CD4-positive, CD25-positive, alpha-beta regulatory T cell (primary cell): ENCODE measurements at regions not wholly inside any gene's neighbourhood (a gene's known extent, or its start where the extent isn't known, plus 50 kb on each side); places are given as distances from the start of the nearest gene placed in this dataset.

Source experiments
- ATAC-seq, 2 donors: fragments of 150-1000 bp; cut with Tn5 transposase; one replicate each; pipeline ENCODE4 v1.10.0; 2021; ENCODE audit warnings: low read depth in 2 of 2, moderate number of reproducible peaks in 2 of 2, moderate library complexity in 1 of 2
- DNase-seq, 3 donors: peaks; one replicate each; pipeline versions ENCODE4 v3.0.0 to v3.0.0-alpha.2; 2012 to 2022; ENCODE audit warnings: mixed read lengths in 1 of 3
- H3K27ac ChIP-seq: one replicate; pipeline ENCODE4 v1.7.0; 2013; ENCODE audit warnings: mild to moderate bottlenecking, low read length; ENCODE audit not compliant: insufficient read depth, poor library complexity, severe bottlenecking
- H3K27me3 ChIP-seq: one replicate; pipeline ENCODE4 v1.7.0; 2013; ENCODE audit warnings: low read length; ENCODE audit not compliant: control insufficient read depth, insufficient read depth
- H3K36me3 ChIP-seq: one replicate; pipeline ENCODE4 v1.7.0; 2013; ENCODE audit warnings: mild to moderate bottlenecking, low read length, moderate library complexity; ENCODE audit not compliant: control insufficient read depth, insufficient read depth
- H3K4me1 ChIP-seq: 2 replicates; pipeline ENCODE4 v1.7.0; 2013; ENCODE audit warnings: mild to moderate bottlenecking, low read length; ENCODE audit not compliant: insufficient read depth, control insufficient read depth, poor library complexity, severe bottlenecking
- H3K4me3 ChIP-seq: one replicate; pipeline ENCODE4 v1.7.0; 2013; ENCODE audit warnings: low read depth, mild to moderate bottlenecking, low read length, moderate library complexity
- H3K9me3 ChIP-seq, 2 experiments: 1 replicate in 1 of 2; 2 replicates in 1 of 2; pipeline ENCODE4 v1.7.0; 2013; ENCODE audit warnings: low read length in 2 of 2, mild to moderate bottlenecking in 1 of 2, moderate library complexity in 1 of 2; ENCODE audit not compliant: control insufficient read depth in 2 of 2
- H3K27ac Mint-ChIP-seq, 3 donors: one replicate each; pipeline ENCODE4 v1.8.0; 2020 to 2022; ENCODE audit warnings: mild to moderate bottlenecking in 3 of 3, mixed read lengths in 3 of 3, moderate library complexity in 2 of 3
- H3K27me3 Mint-ChIP-seq: one replicate; pipeline ENCODE4 v1.8.0; 2022; ENCODE audit warnings: mild to moderate bottlenecking, mixed read lengths
- H3K36me3 Mint-ChIP-seq: one replicate; pipeline ENCODE4 v1.8.0; 2020; ENCODE audit warnings: mixed read lengths
- H3K4me1 Mint-ChIP-seq, 4 donors: one replicate each; pipeline ENCODE4 v1.8.0; 2020 to 2022; ENCODE audit warnings: mixed read lengths in 4 of 4, mild to moderate bottlenecking in 1 of 4
- H3K4me3 Mint-ChIP-seq, 4 donors: one replicate each; pipeline ENCODE4 v1.8.0; 2020 to 2022; ENCODE audit warnings: mild to moderate bottlenecking in 4 of 4, mixed read lengths in 4 of 4, moderate library complexity in 3 of 4
- H3K9me3 Mint-ChIP-seq, 7 donors: one replicate each; pipeline ENCODE4 v1.8.0; 2020 to 2022; ENCODE audit warnings: mixed read lengths in 7 of 7, mild to moderate bottlenecking in 3 of 7, moderate library complexity in 2 of 7

- no peak overlapping the region for H3K27ac Mint-ChIP-seq
- no peaks in the 10 kb centered on the region for H3K27me3 ChIP-seq
- ATAC-seq (no peak), DNase-seq (no peak)
- H3K27ac ChIP-seq, result no peak overlapping the region
- H3K36me3 Mint-ChIP-seq, result no peaks in the 10 kb centered on the region
- H3K4me1 ChIP-seq, result no peaks in the 10 kb centered on the region
- H3K27me3 Mint-ChIP-seq, result peaks cover 4% of the 10 kb centered on the region
- peaks cover 0 to 4% of the 10 kb centered on the region in 2 experiments for H3K9me3 ChIP-seq
- H3K36me3 ChIP-seq, result no peaks in the 10 kb centered on the region
- peaks cover 1 to 11% (median 7%) of the 10 kb centered on the region in 7 donors for H3K9me3 Mint-ChIP-seq
- no peaks in the 10 kb centered on the region for H3K4me1 Mint-ChIP-seq
- no peak overlapping the region for H3K4me3 ChIP-seq
- H3K4me3 Mint-ChIP-seq, result no peak overlapping the region
These were observed 1232.7 kb upstream of the TENM4 start for GRCh38 chr11:80673566-80673965.

- DNase-seq (no peak), ATAC-seq (no peak)
- Histone ChIP-seq H3K4me1 (no peaks in the 10 kb centered on the region), H3K4me3 (no peak overlapping the region), H3K27ac (no peak overlapping the region), H3K27me3 (no peaks in the 10 kb centered on the region), H3K36me3 (no peaks in the 10 kb centered on the region), H3K9me3 (peaks cover 0 to 4% of the 10 kb centered on the region in 2 experiments)
- H3K9me3 Mint-ChIP-seq, result peaks cover 1 to 25% (median 9%) of the 10 kb centered on the region in 7 donors
- no peak overlapping the region for H3K4me3 Mint-ChIP-seq
- H3K27ac Mint-ChIP-seq, result no peak overlapping the region
- no peaks in the 10 kb centered on the region for H3K4me1 Mint-ChIP-seq
- no peaks in the 10 kb centered on the region for H3K27me3 Mint-ChIP-seq
- H3K36me3 Mint-ChIP-seq, result no peaks in the 10 kb centered on the region
These were observed 1228.8 kb upstream of the TENM4 start for GRCh38 chr11:80669620-80670019.

DNA sequence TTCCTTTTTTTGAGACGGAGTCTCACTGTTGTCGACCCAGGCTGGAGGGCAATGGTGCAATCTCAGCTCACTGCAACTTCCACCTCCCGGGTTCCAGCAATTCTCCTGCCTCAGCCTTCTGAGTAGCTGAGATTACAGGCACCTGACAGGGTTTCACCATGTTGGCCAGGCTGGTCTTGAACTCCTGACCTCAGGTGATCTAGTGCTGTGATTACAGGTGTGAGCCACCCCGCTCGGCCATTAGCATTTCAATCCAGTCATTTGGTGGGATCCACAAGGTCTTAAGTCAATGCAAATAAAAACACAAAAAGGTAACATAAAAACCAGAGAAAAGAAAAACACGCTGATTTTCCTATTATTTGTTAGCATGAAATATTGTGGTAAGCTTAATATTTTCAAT is 1227.2 kb upstream of the TENM4 start:
- ATAC-seq, result no peak
- Mint-ChIP-seq H3K9me3 (peaks cover 4 to 31% (median 10%) of the 10 kb centered on the region in 7 donors), H3K27ac (no peak overlapping the region), H3K4me1 (no peaks in the 10 kb centered on the region), H3K36me3 (no peaks in the 10 kb centered on the region), H3K27me3 (no peaks in the 10 kb centered on the region), H3K4me3 (no peak overlapping the region)
- Histone ChIP-seq H3K9me3 (peaks cover 0 to 4% of the 10 kb centered on the region in 2 experiments), H3K27ac (no peak overlapping the region), H3K4me1 (no peaks in the 10 kb centered on the region), H3K27me3 (no peaks in the 10 kb centered on the region), H3K4me3 (no peak overlapping the region), H3K36me3 (no peaks in the 10 kb centered on the region)
- no peak for DNase-seq

GRCh38 chr11:80655834-80656233 is 1215.0 kb upstream of the TENM4 start:
- Mint-ChIP-seq H3K9me3 (peaks cover 1 to 13% (median 5%) of the 10 kb centered on the region in 7 donors), H3K27ac (no peak overlapping the region), H3K27me3 (no peaks in the 10 kb centered on the region), H3K36me3 (no peaks in the 10 kb centered on the region), H3K4me1 (no peaks in the 10 kb centered on the region), H3K4me3 (no peak overlapping the region)
- Histone ChIP-seq H3K4me1 (no peaks in the 10 kb centered on the region), H3K27me3 (no peaks in the 10 kb centered on the region), H3K9me3 (no peaks in the 10 kb centered on the region), H3K36me3 (no peaks in the 10 kb centered on the region), H3K27ac (no peak overlapping the region), H3K4me3 (no peak overlapping the region)
- no peak for ATAC-seq
- no peak for DNase-seq

DNA sequence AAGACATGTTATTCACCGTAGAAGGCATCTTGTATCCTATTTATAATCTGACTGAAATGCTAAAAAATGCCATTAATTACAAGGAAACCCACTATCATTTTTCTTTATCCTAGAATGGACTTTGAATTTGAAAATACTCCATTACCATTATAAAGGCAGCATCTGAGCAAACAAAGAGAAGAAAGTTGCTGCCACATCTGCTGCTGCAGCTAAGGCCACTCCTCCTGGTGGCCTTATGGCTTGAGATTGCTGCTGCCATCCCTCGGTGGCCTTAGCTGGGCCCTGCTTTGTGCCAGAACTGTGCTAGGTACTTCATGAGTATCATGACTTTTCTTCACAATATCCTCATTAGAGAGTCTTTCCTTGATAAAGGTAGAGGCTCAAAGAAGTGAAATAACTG is 1210.1 kb upstream of the TENM4 start:
- H3K9me3 Mint-ChIP-seq, result peaks cover 0 to 7% (median 3%) of the 10 kb centered on the region in 7 donors
- Histone ChIP-seq H3K27me3 (no peaks in the 10 kb centered on the region), H3K9me3 (peaks cover 0 to 2% of the 10 kb centered on the region in 2 experiments), H3K4me1 (no peaks in the 10 kb centered on the region), H3K36me3 (no peaks in the 10 kb centered on the region), H3K4me3 (no peak overlapping the region), H3K27ac (no peak overlapping the region)
- H3K27me3 Mint-ChIP-seq, result no peaks in the 10 kb centered on the region
- H3K4me3 Mint-ChIP-seq, result no peak overlapping the region
- ATAC-seq (no peak), DNase-seq (no peak)
- no peaks in the 10 kb centered on the region for H3K4me1 Mint-ChIP-seq
- no peaks in the 10 kb centered on the region for H3K36me3 Mint-ChIP-seq
- H3K27ac Mint-ChIP-seq, result no peak overlapping the region

GRCh38 chr11:80649186-80649585 is 1208.4 kb upstream of the TENM4 start:
- ATAC-seq (no peak), DNase-seq (no peak)
- peaks cover 2% of the 10 kb centered on the region in 2 experiments for H3K9me3 ChIP-seq
- H3K36me3 ChIP-seq, result no peaks in the 10 kb centered on the region
- no peaks in the 10 kb centered on the region for H3K4me1 ChIP-seq
- no peak overlapping the region for H3K4me3 Mint-ChIP-seq
- no peak overlapping the region for H3K27ac Mint-ChIP-seq
- H3K27me3 Mint-ChIP-seq, result no peaks in the 10 kb centered on the region
- H3K27me3 ChIP-seq, result no peaks in the 10 kb centered on the region
- no peaks in the 10 kb centered on the region for H3K36me3 Mint-ChIP-seq
- no peaks in the 10 kb centered on the region for H3K4me1 Mint-ChIP-seq
- no peak overlapping the region for H3K27ac ChIP-seq
- H3K9me3 Mint-ChIP-seq, result peaks cover 0 to 10% (median 5%) of the 10 kb centered on the region in 7 donors
- no peak overlapping the region for H3K4me3 ChIP-seq

DNA sequence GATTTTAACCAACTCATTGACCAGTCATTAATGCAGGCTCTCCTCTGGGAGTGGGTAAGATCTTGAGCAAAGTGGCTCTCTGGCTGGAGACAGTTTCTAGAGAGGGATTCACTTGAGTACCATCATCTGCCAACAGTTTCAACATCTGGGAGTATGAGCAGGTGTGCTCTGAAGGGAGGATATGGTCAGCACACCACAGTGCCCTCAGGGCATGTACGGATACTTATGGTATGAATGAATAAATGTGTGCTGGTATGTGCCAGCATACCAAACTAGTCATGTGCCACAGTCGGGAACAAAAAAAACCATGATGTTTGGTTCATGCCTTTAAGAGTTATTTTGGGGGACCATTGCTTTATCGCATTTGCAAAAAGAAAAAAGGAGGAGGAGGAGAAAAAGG is 1197.5 kb upstream of the TENM4 start:
- Mint-ChIP-seq H3K9me3 (peaks cover 5 to 20% (median 12%) of the 10 kb centered on the region in 7 donors), H3K27me3 (no peaks in the 10 kb centered on the region), H3K36me3 (no peaks in the 10 kb centered on the region), H3K4me1 (no peaks in the 10 kb centered on the region), H3K4me3 (no peak overlapping the region), H3K27ac (no peak overlapping the region)
- Histone ChIP-seq H3K9me3 (no peaks in the 10 kb centered on the region), H3K27me3 (no peaks in the 10 kb centered on the region), H3K36me3 (no peaks in the 10 kb centered on the region), H3K4me3 (no peak overlapping the region), H3K27ac (no peak overlapping the region), H3K4me1 (no peaks in the 10 kb centered on the region)
- ATAC-seq (no peak), DNase-seq (no peak)

GRCh38 chr11:80637571-80637970 is 1196.7 kb upstream of the TENM4 start:
- H3K4me3 Mint-ChIP-seq, result no peak overlapping the region

More at GRCh38 chr11:80637571-80637970, 1196.7 kb upstream of the TENM4 start:
- Mint-ChIP-seq H3K36me3 (no peaks in the 10 kb centered on the region), H3K9me3 (peaks cover 5 to 20% (median 12%) of the 10 kb centered on the region in 7 donors), H3K4me1 (no peaks in the 10 kb centered on the region), H3K27me3 (no peaks in the 10 kb centered on the region), H3K27ac (no peak overlapping the region)
- DNase-seq (no peak), ATAC-seq (no peak)
- H3K27me3 ChIP-seq, result no peaks in the 10 kb centered on the region
- H3K4me3 ChIP-seq, result no peak overlapping the region
- no peaks in the 10 kb centered on the region for H3K9me3 ChIP-seq
- H3K36me3 ChIP-seq, result no peaks in the 10 kb centered on the region
- no peaks in the 10 kb centered on the region for H3K4me1 ChIP-seq
- no peak overlapping the region for H3K27ac ChIP-seq
